H1 (cell line): ENCODE measurements at regions not wholly inside any gene's neighbourhood (a gene's known extent, or its start where the extent isn't known, plus 50 kb on each side); places are given as distances from the start of the nearest gene placed in this dataset.

Source experiments
- CTCF ChIA-PET: fragments of 300-600 bp; sonication (Branson Sonifier 250); formaldehyde crosslinking; loops from one replicate; lab custom pipeline; 2021; ENCODE audit not compliant: partially characterized antibody; lab: Charles Lee
- POLR2A ChIA-PET: fragments of 300-600 bp; sonication (Branson Sonifier 250); formaldehyde crosslinking; loops from one replicate; lab custom pipeline; 2021; ENCODE audit warnings: inconsistent platforms; ENCODE audit not compliant: partially characterized antibody; lab: Charles Lee
- DNase-seq, 2 experiments: peaks; one replicate each; pipeline versions ENCODE4 v3.0.0 to v3.0.0-alpha.2; 2010 to 2022; ENCODE audit warnings: low spot score in 2 of 2, low read depth in 1 of 2, mixed read lengths in 1 of 2
- FAIRE-seq: peaks from 2 replicates; lab custom pipeline; 2011; peaks lifted over from hg19 to GRCh38; lab: Jason Lieb, UNC
- H2AFZ ChIP-seq: 2 replicates; pipeline ENCODE4 v1.8.1; 2012; ENCODE audit warnings: low read length, inconsistent platforms
- H2AK5ac ChIP-seq: 2 replicates; pipeline ENCODE4 v1.6.1; 2013; ENCODE audit warnings: low read depth, low read length
- H2BK120ac ChIP-seq: replicated peaks from 2 replicates; pipeline ENCODE3; 2013; ENCODE audit warnings: low read depth, low read length, inconsistent platforms
- H2BK12ac ChIP-seq: 2 replicates; pipeline ENCODE4 v1.6.1; 2013; ENCODE audit warnings: low read depth, low read length
- H2BK15ac ChIP-seq: 2 replicates; pipeline ENCODE4 v1.6.1; 2013; ENCODE audit warnings: low read length
- H2BK20ac ChIP-seq: 2 replicates; pipeline ENCODE4 v1.6.1; 2013; ENCODE audit warnings: low read length
- H2BK5ac ChIP-seq: 2 replicates; pipeline ENCODE4 v1.6.1; 2013; ENCODE audit warnings: low read depth, low read length
- H3K14ac ChIP-seq: 2 replicates; pipeline ENCODE4 v1.6.1; 2013; ENCODE audit warnings: inconsistent platforms; ENCODE audit not compliant: insufficient read length
- H3K18ac ChIP-seq: 2 replicates; pipeline ENCODE4 v1.6.1; 2013; ENCODE audit warnings: low read length; ENCODE audit errors: extremely low read depth
- H3K23ac ChIP-seq: 2 replicates; pipeline ENCODE4 v1.6.1; 2013; ENCODE audit warnings: inconsistent platforms; ENCODE audit not compliant: insufficient read length
- H3K23me2 ChIP-seq: 2 replicates; pipeline ENCODE4 v1.6.1; 2013; ENCODE audit warnings: low read depth, low read length
- H3K27ac ChIP-seq: 2 replicates; pipeline ENCODE4 v1.6.1; 2011; ENCODE audit warnings: low read depth, low read length, inconsistent platforms
- H3K27me3 ChIP-seq, 4 experiments: replicated peaks in 1 of 4; 1 replicate in 1 of 4; 2 replicates in 3 of 4; pipeline versions ENCODE4 v1.6.1 to v1.8.1; 2011 to 2013; ENCODE audit warnings: low read length in 3 of 4, mild to moderate bottlenecking in 3 of 4, inconsistent platforms in 2 of 4, mixed read lengths in 2 of 4, moderate library complexity in 1 of 4; ENCODE audit not compliant: control insufficient read depth in 3 of 4, insufficient read depth in 3 of 4; ENCODE audit errors: extremely low read depth in 1 of 4
- H3K36me3 ChIP-seq, 4 experiments: 2 replicates each; pipeline versions ENCODE4 v1.6.1 to v1.8.1; 2011 to 2013; ENCODE audit warnings: mild to moderate bottlenecking in 4 of 4, low read length in 3 of 4, moderate library complexity in 2 of 4, control low read depth in 1 of 4, inconsistent platforms in 1 of 4; ENCODE audit not compliant: insufficient read depth in 4 of 4, control insufficient read depth in 2 of 4
- H3K4ac ChIP-seq: replicated peaks from 2 replicates; pipeline ENCODE3; 2013; ENCODE audit warnings: low read length, low read depth, mixed read lengths, inconsistent platforms; ENCODE audit not compliant: insufficient read length
- H3K4me1 ChIP-seq, 4 experiments: replicated peaks in 1 of 4; 1 replicate in 1 of 4; 2 replicates in 3 of 4; pipeline versions ENCODE4 v1.6.1 to v1.8.1; 2011 to 2013; ENCODE audit warnings: low read length in 3 of 4, inconsistent platforms in 2 of 4, mixed read lengths in 1 of 4; ENCODE audit not compliant: insufficient read depth in 4 of 4, control insufficient read depth in 3 of 4
- H3K4me2 ChIP-seq, 2 experiments: 2 replicates each; pipeline versions ENCODE4 v1.6.1 to v1.8.1; 2011 to 2013; ENCODE audit warnings: low read depth in 2 of 2, low read length in 2 of 2, control low read depth in 1 of 2, inconsistent platforms in 1 of 2, mild to moderate bottlenecking in 1 of 2; ENCODE audit not compliant: insufficient read depth in 1 of 2
- H3K4me3 ChIP-seq, 4 experiments: fragments of 200-600, 300-600 bp in 1 of 4; sonication (generic), shearing (Covaris generic), sonication (Bioruptor Twin) in 1 of 4; 2 replicates each; pipeline versions ENCODE4 v1.5.1 to v1.8.1; 2011 to 2016; ENCODE audit warnings: low read length in 4 of 4, low read depth in 3 of 4, control low read depth in 2 of 4, inconsistent platforms in 2 of 4, mild to moderate bottlenecking in 2 of 4, mixed read lengths in 1 of 4, moderate library complexity in 1 of 4; ENCODE audit not compliant: insufficient read depth in 2 of 4; ENCODE audit errors: extremely low read depth in 1 of 4
- H3K56ac ChIP-seq: replicated peaks from 2 replicates; pipeline ENCODE3; 2013; ENCODE audit warnings: low read depth, mild to moderate bottlenecking, mixed read lengths, low read length, inconsistent platforms; ENCODE audit not compliant: insufficient read length
- H3K79me1 ChIP-seq: 2 replicates; pipeline ENCODE4 v1.6.1; 2013; ENCODE audit warnings: low read depth, low read length, control low read depth
- H3K79me2 ChIP-seq, 2 experiments: 2 replicates each; pipeline versions ENCODE4 v1.6.1 to v1.8.1; 2012 to 2013; ENCODE audit warnings: low read length in 2 of 2, mild to moderate bottlenecking in 2 of 2, inconsistent platforms in 1 of 2; ENCODE audit not compliant: insufficient read depth in 2 of 2, control insufficient read depth in 1 of 2
- H3K9ac ChIP-seq, 4 experiments: replicated peaks in 1 of 4; 1 replicate in 1 of 4; 2 replicates in 3 of 4; pipeline versions ENCODE4 v1.6.1 to v1.8.1; 2011 to 2013; ENCODE audit warnings: low read depth in 3 of 4, low read length in 3 of 4, control low read depth in 2 of 4, mild to moderate bottlenecking in 2 of 4, moderate library complexity in 2 of 4, inconsistent platforms in 1 of 4; ENCODE audit errors: extremely low read depth in 1 of 4
- H3K9me3 ChIP-seq, 2 experiments: 2 replicates each; pipeline versions ENCODE4 v1.6.1 to v1.8.1; 2012 to 2013; ENCODE audit warnings: mild to moderate bottlenecking in 2 of 2, moderate library complexity in 2 of 2, control low read depth in 1 of 2, inconsistent platforms in 1 of 2, low read depth in 1 of 2, low read length in 1 of 2, mixed read lengths in 1 of 2; ENCODE audit not compliant: insufficient read depth in 2 of 2
- H4K20me1 ChIP-seq, 2 experiments: replicated peaks in 1 of 2; 2 replicates each; pipeline versions ENCODE3 to v1.8.1; 2011 to 2013; ENCODE audit warnings: inconsistent platforms in 2 of 2, low read length in 2 of 2, mild to moderate bottlenecking in 1 of 2; ENCODE audit not compliant: insufficient read depth in 2 of 2, control insufficient read depth in 1 of 2
- H4K5ac ChIP-seq: 2 replicates; pipeline ENCODE4 v1.6.1; 2013; ENCODE audit warnings: low read length, low read depth, mixed read lengths, inconsistent platforms; ENCODE audit not compliant: insufficient read length
- H4K8ac ChIP-seq: 2 replicates; pipeline ENCODE4 v1.8.0; 2013; ENCODE audit warnings: mild to moderate bottlenecking, moderate library complexity, low read length, inconsistent platforms; ENCODE audit not compliant: insufficient read depth; ENCODE audit errors: extremely low read depth
- H4K91ac ChIP-seq: replicated peaks from 2 replicates; pipeline ENCODE3; 2013; ENCODE audit warnings: low read length, mixed read lengths, inconsistent platforms; ENCODE audit not compliant: insufficient read length
- BACH1 ChIP-seq: IDR thresholded peaks from 2 replicates; pipeline ENCODE4 v1.6.1; 2012; ENCODE audit warnings: low read length, improper control_type of control experiment
- BRCA1 ChIP-seq: IDR thresholded peaks from 2 replicates; pipeline ENCODE4 v1.6.1; 2012; ENCODE audit warnings: low read depth, low read length, improper control_type of control experiment
- CBX8 ChIP-seq: fragments of 300-800, 300-1000 bp; sonication (generic); IDR thresholded peaks from 2 replicates; pipeline ENCODE4 v1.7.1; 2016; ENCODE audit warnings: low read depth, low read length, borderline replicate concordance
- CREB1 ChIP-seq: IDR thresholded peaks from 2 replicates; pipeline ENCODE4 v1.6.1; 2012; ENCODE audit warnings: inconsistent platforms
- GTF2F1 ChIP-seq: IDR thresholded peaks from 2 replicates; pipeline ENCODE4 v1.6.1; 2012; ENCODE audit warnings: low read depth, low read length, improper control_type of control experiment, borderline replicate concordance
- MAFK ChIP-seq: IDR thresholded peaks from 2 replicates; pipeline ENCODE4 v1.6.1; 2012; ENCODE audit warnings: low read depth, mild to moderate bottlenecking, improper control_type of control experiment, low read length
- MAX ChIP-seq: IDR thresholded peaks from 2 replicates; pipeline ENCODE4 v1.6.1; 2012; ENCODE audit warnings: inconsistent platforms
- RFX5 ChIP-seq: IDR thresholded peaks from 2 replicates; pipeline ENCODE4 v1.6.1; 2011; ENCODE audit warnings: low read depth, low read length, improper control_type of control experiment, borderline replicate concordance
- SIRT6 ChIP-seq: IDR thresholded peaks from one replicate; pipeline ENCODE4 v1.7.1; 2012; ENCODE audit warnings: low read length, inconsistent platforms
- SP1 ChIP-seq: IDR thresholded peaks from 2 replicates; pipeline ENCODE4 v1.6.1; 2011; ENCODE audit warnings: low read depth, low read length
- ZNF274 ChIP-seq: IDR thresholded peaks from 2 replicates; pipeline ENCODE4 v1.7.0; 2012; ENCODE audit warnings: low read length, borderline replicate concordance; ENCODE audit errors: extremely low read depth
- WGBS, 2 experiments: shearing (Covaris generic) in 1 of 2; methylation state at CpG; one replicate each; pipeline versions ENCODE4 v1.1.6 to v1.1.7; 2013 to 2015; ENCODE audit warnings: low lambda C conversion rate in 2 of 2, mixed read lengths in 2 of 2, inconsistent platforms in 1 of 2, low coverage in 1 of 2, missing lambda C conversion rate in 1 of 2; ENCODE audit not compliant: insufficient replicate concordance in 2 of 2, insufficient coverage in 1 of 2, insufficient read length in 1 of 2; ENCODE audit errors: extremely low coverage in 1 of 2, missing lambda C conversion rate in 1 of 2; 5-methylcytosine and 5-hydroxymethylcytosine counted together

GRCh38 chr12:75848431-75848925 lies 183.1 kb downstream of the PHLDA1 start:
- H3K14ac ChIP-seq = no peak overlapping the region
- no peak overlapping the region for H2AK5ac ChIP-seq
- no peak overlapping the region for H3K9ac ChIP-seq
- H3K79me1 ChIP-seq = no peaks in the 10 kb centered on the region
- no peaks in the 10 kb centered on the region for H3K36me3 ChIP-seq
- no peak overlapping the region for H3K18ac ChIP-seq
- H3K9me3 ChIP-seq = 0 out of 4 replicates have a peak, but pooled peaks cover 2 to 5% of the 10 kb centered on the region in 2 experiments
- no peak for FAIRE-seq
- H3K4ac ChIP-seq = no peak overlapping the region
- CTCF ChIA-PET = interaction anchor here (1.1 kb wide), 1 partner anchor 21 kb away, joined by 3 read pairs; no protein-coding TSS in a partner anchor
- no peak overlapping the region for H2AFZ ChIP-seq
- H2BK12ac ChIP-seq = no peak overlapping the region
- TF ChIP-seq GTF2F1 = no peak
- no peak for TF ChIP-seq SIRT6
- no peak for TF ChIP-seq ZNF274
- no peak for TF ChIP-seq CREB1
- TF ChIP-seq MAFK = no peak
- no peak for TF ChIP-seq CBX8
- no peak for TF ChIP-seq RFX5
- no peak for TF ChIP-seq SP1
- no peak for TF ChIP-seq BRCA1
- no peak for TF ChIP-seq BACH1
- no peak for TF ChIP-seq MAX
- no peak overlapping the region for H4K91ac ChIP-seq
- no peaks in the 10 kb centered on the region for H3K23me2 ChIP-seq
- no peak overlapping the region for H4K8ac ChIP-seq
- H2BK120ac ChIP-seq = no peak overlapping the region
- POLR2A ChIA-PET = no interaction called here
- H4K5ac ChIP-seq = no peak overlapping the region
- H3K27me3 ChIP-seq = no peaks in the 10 kb centered on the region
- no peak overlapping the region for H3K56ac ChIP-seq
- no peak overlapping the region for H2BK5ac ChIP-seq
- H3K4me2 ChIP-seq = no peak overlapping the region
- no peak overlapping the region for H3K27ac ChIP-seq
- no peak overlapping the region for H3K4me3 ChIP-seq
- H3K79me2 ChIP-seq = no peaks in the 10 kb centered on the region
- no peak overlapping the region for H2BK20ac ChIP-seq
- H2BK15ac ChIP-seq = no peak overlapping the region
- H3K4me1 ChIP-seq = no peaks in the 10 kb centered on the region
- 85% methylated on average over 7 of the region's 7 CpGs; no CpG with 5 or more reads in 1 of the 2 experiments for WGBS, 2 experiments
- H4K20me1 ChIP-seq = no peaks in the 10 kb centered on the region
- DNase-seq = no peak
- H3K23ac ChIP-seq = no peak overlapping the region
